ENCODE measurements at regions not wholly inside any gene's neighbourhood (a gene's known extent, or its start where the extent isn't known, plus 50 kb on each side); places are given as distances from the start of the nearest gene placed in this dataset.
"Not testable (repeated sequence)": the region's sequence is repeated elsewhere in the genome, so short reads cannot be mapped to it uniquely, and the experiment has no call there.

- no peak for DNase-seq (ENCODE audit: low read depth)
These were observed 251.1 kb upstream of the BTG1 start for GRCh38 chr12:92396647-92397252.

- DNase-seq (ENCODE audit: low read depth), result no peak
These were observed 249.7 kb upstream of the BTG1 start for GRCh38 chr12:92395322-92395721.

- no peak for DNase-seq (ENCODE audit: low read depth)
These were observed 249.2 kb upstream of the BTG1 start for GRCh38 chr12:92394895-92395294.

- no peak for DNase-seq (ENCODE audit: low read depth)
These were observed 247.9 kb upstream of the BTG1 start for GRCh38 chr12:92393504-92393903.

GRCh38 chr12:92391726-92392125 is 246.1 kb upstream of the BTG1 start:
- not testable (repeated sequence) for DNase-seq (ENCODE audit: low read depth)

GRCh38 chr12:92389466-92389865 is 243.8 kb upstream of the BTG1 start:
- DNase-seq (ENCODE audit: low read depth), result no peak

- no peak for DNase-seq (ENCODE audit: low read depth)
These were observed 239.7 kb upstream of the BTG1 start for GRCh38 chr12:92385296-92385695.

- DNase-seq (ENCODE audit: low read depth), result no peak
These were observed 238.9 kb upstream of the BTG1 start for GRCh38 chr12:92384571-92384970.

- DNase-seq (ENCODE audit: low read depth), result no peak
These were observed 236.8 kb upstream of the BTG1 start for GRCh38 chr12:92382383-92382878.

- no peak for DNase-seq (ENCODE audit: low read depth)
These were observed 236.2 kb upstream of the BTG1 start for GRCh38 chr12:92381856-92382255.

GRCh38 chr12:92378682-92379479 is 233.2 kb upstream of the BTG1 start:
- DNase-seq (ENCODE audit: low read depth), result no peak

GRCh38 chr12:92375504-92375903 is 229.9 kb upstream of the BTG1 start:
- DNase-seq (ENCODE audit: low read depth), result not testable (repeated sequence)

- no peak for DNase-seq (ENCODE audit: low read depth)
These were observed 225.2 kb upstream of the BTG1 start for GRCh38 chr12:92370828-92371227.

GRCh38 chr12:92369636-92370035 is 224.0 kb upstream of the BTG1 start:
- DNase-seq (ENCODE audit: low read depth), result no peak

- DNase-seq (ENCODE audit: low read depth), result no peak
These were observed 223.4 kb upstream of the BTG1 start for GRCh38 chr12:92369056-92369455.

- no peak for DNase-seq (ENCODE audit: low read depth)
These were observed 220.2 kb upstream of the BTG1 start for GRCh38 chr12:92365836-92366235.

- no peak for DNase-seq (ENCODE audit: low read depth)
These were observed 219.7 kb upstream of the BTG1 start for GRCh38 chr12:92365333-92365732.

GRCh38 chr12:92363295-92364146 is 217.9 kb upstream of the BTG1 start:
- peak; percentile 28 for DNase-seq (ENCODE audit: low read depth)

GRCh38 chr12:92362785-92363184 is 217.1 kb upstream of the BTG1 start:
- no peak for DNase-seq (ENCODE audit: low read depth)

- DNase-seq (ENCODE audit: low read depth), result no peak
These were observed 216.5 kb upstream of the BTG1 start for GRCh38 chr12:92362126-92362525.

GRCh38 chr12:92360543-92360942 is 214.9 kb upstream of the BTG1 start:
- DNase-seq (ENCODE audit: low read depth), result no peak

GRCh38 chr12:92359581-92360209 is 214.0 kb upstream of the BTG1 start:
- DNase-seq (ENCODE audit: low read depth), result no peak

All from activated T-cell treated with anti-CD3 and anti-CD28 coated beads for 1 hour (primary cell).